Naive thymus-derived CD4-positive, alpha-beta T cell (primary cell): ENCODE measurements at regions not wholly inside any gene's neighbourhood (a gene's known extent, or its start where the extent isn't known, plus 50 kb on each side); places are given as distances from the start of the nearest gene placed in this dataset.
"Not testable (repeated sequence)": the region's sequence is repeated elsewhere in the genome, so short reads cannot be mapped to it uniquely, and the experiment has no call there.

ENCODE experiments used
- ATAC-seq: fragments of 150-1000 bp; cut with Tn5 transposase; 2 replicates; pipeline ENCODE4 v1.10.0; 2021; ENCODE audit warnings: mild to moderate bottlenecking, moderate library complexity
- CTCF ChIA-PET: fragments of 350-600 bp; sonication (Branson Sonifier 250); formaldehyde crosslinking; loops from one replicate; lab custom pipeline; 2021; ENCODE audit warnings: antibody characterized with exemption; lab: Charles Lee
- POLR2A ChIA-PET: fragments of 350-600 bp; sonication (Branson Sonifier 250); formaldehyde crosslinking; loops from one replicate; lab custom pipeline; 2021; ENCODE audit warnings: antibody characterized with exemption, inconsistent platforms; lab: Charles Lee
- DNase-seq, 9 donors: peaks; one replicate each; pipeline versions ENCODE4 v3.0.0 to v3.0.0-alpha.2; 2020 to 2022; ENCODE audit warnings: mixed read lengths in 1 of 9
- H3K27ac ChIP-seq: one replicate; pipeline ENCODE4 v1.7.0; 2013; ENCODE audit warnings: mild to moderate bottlenecking, low read depth, low read length, moderate library complexity
- H3K27me3 ChIP-seq, 2 donors: one replicate each; pipeline ENCODE4 v1.7.0; 2013; ENCODE audit warnings: low read length in 2 of 2, mild to moderate bottlenecking in 2 of 2, moderate library complexity in 2 of 2; ENCODE audit not compliant: control insufficient read depth in 2 of 2, insufficient read depth in 2 of 2
- H3K36me3 ChIP-seq, 3 experiments: 1 replicate in 2 of 3; 2 replicates in 1 of 3; pipeline ENCODE4 v1.7.0; 2013; ENCODE audit warnings: low read length in 3 of 3, mild to moderate bottlenecking in 3 of 3, moderate library complexity in 1 of 3; ENCODE audit not compliant: insufficient read depth in 3 of 3, control insufficient read depth in 2 of 3
- H3K4me1 ChIP-seq, 2 donors: one replicate each; pipeline ENCODE4 v1.7.0; 2013; ENCODE audit warnings: low read length in 2 of 2, mild to moderate bottlenecking in 2 of 2, moderate library complexity in 1 of 2; ENCODE audit not compliant: control insufficient read depth in 2 of 2, insufficient read depth in 2 of 2
- H3K4me3 ChIP-seq: 2 replicates; pipeline ENCODE4 v1.7.0; 2013; ENCODE audit warnings: mild to moderate bottlenecking, low read length
- H3K9me3 ChIP-seq, 3 experiments: 1 replicate in 2 of 3; 2 replicates in 1 of 3; pipeline ENCODE4 v1.7.0; 2013; ENCODE audit warnings: low read length in 3 of 3; ENCODE audit not compliant: control insufficient read depth in 2 of 3
- H3K27ac Mint-ChIP-seq, 9 donors: one replicate each; pipeline ENCODE4 v1.8.0; 2020 to 2022; ENCODE audit warnings: mixed read lengths in 9 of 9, mild to moderate bottlenecking in 8 of 9, moderate library complexity in 5 of 9, inconsistent platforms in 2 of 9
- H3K27me3 Mint-ChIP-seq, 5 donors: one replicate each; pipeline ENCODE4 v1.8.0; 2021 to 2022; ENCODE audit warnings: mixed read lengths in 5 of 5, mild to moderate bottlenecking in 1 of 5
- H3K36me3 Mint-ChIP-seq, 5 donors: one replicate each; pipeline ENCODE4 v1.8.0; 2020 to 2022; ENCODE audit warnings: mixed read lengths in 5 of 5, mild to moderate bottlenecking in 3 of 5, inconsistent platforms in 1 of 5
- H3K4me1 Mint-ChIP-seq, 7 donors: one replicate each; pipeline ENCODE4 v1.8.0; 2020 to 2022; ENCODE audit warnings: mixed read lengths in 7 of 7, mild to moderate bottlenecking in 3 of 7, inconsistent platforms in 1 of 7
- H3K4me3 Mint-ChIP-seq, 10 donors: one replicate each; pipeline ENCODE4 v1.8.0; 2020 to 2022; ENCODE audit warnings: mild to moderate bottlenecking in 10 of 10, mixed read lengths in 10 of 10, moderate library complexity in 6 of 10, inconsistent platforms in 2 of 10
- H3K9me3 Mint-ChIP-seq, 11 donors: one replicate each; pipeline ENCODE4 v1.8.0; 2020 to 2022; ENCODE audit warnings: mixed read lengths in 11 of 11, mild to moderate bottlenecking in 4 of 11, inconsistent platforms in 1 of 11, moderate library complexity in 1 of 11
- intact Hi-C, 2 donors: fragments of 100-400 bp; cut with micrococcal nuclease; formaldehyde crosslinking; loops; one replicate each; pipeline ENCODE4 v1.15.1; 2023

GRCh38 chr14:19109887-19110286 lies 142.7 kb downstream of the POTEM start:
- H3K4me1 ChIP-seq, ATAC-seq: not testable (repeated sequence)

GRCh38 chr14:19120383-19120782 lies 153.1 kb downstream of the POTEM start:
- intact Hi-C loops = not testable (repeated sequence)

More at GRCh38 chr14:19109887-19110286, 142.7 kb downstream of the POTEM start:
- H3K4me3 Mint-ChIP-seq, H3K4me1 Mint-ChIP-seq, H3K4me3 ChIP-seq, POLR2A ChIA-PET, DNase-seq, H3K27ac ChIP-seq, H3K36me3 Mint-ChIP-seq, H3K36me3 ChIP-seq, H3K27ac Mint-ChIP-seq, H3K27me3 Mint-ChIP-seq, H3K9me3 Mint-ChIP-seq, CTCF ChIA-PET, H3K27me3 ChIP-seq, H3K9me3 ChIP-seq, intact Hi-C loops: not testable (repeated sequence)

GRCh38 chr14:19126269-19127051 lies 159.2 kb downstream of the POTEM start:
- H3K4me3 Mint-ChIP-seq, H3K27ac Mint-ChIP-seq, H3K27ac ChIP-seq, H3K36me3 ChIP-seq, H3K27me3 ChIP-seq, CTCF ChIA-PET, POLR2A ChIA-PET, H3K4me1 ChIP-seq, H3K4me1 Mint-ChIP-seq, H3K36me3 Mint-ChIP-seq, ATAC-seq, DNase-seq, H3K9me3 ChIP-seq, H3K4me3 ChIP-seq, H3K9me3 Mint-ChIP-seq, intact Hi-C loops, H3K27me3 Mint-ChIP-seq: not testable (repeated sequence)

More at GRCh38 chr14:19120383-19120782, 153.1 kb downstream of the POTEM start:
- H3K36me3 ChIP-seq, DNase-seq, H3K4me1 Mint-ChIP-seq, H3K27ac Mint-ChIP-seq, CTCF ChIA-PET, ATAC-seq, H3K4me3 ChIP-seq, H3K27ac ChIP-seq, H3K27me3 Mint-ChIP-seq, H3K9me3 Mint-ChIP-seq, POLR2A ChIA-PET, H3K4me1 ChIP-seq, H3K36me3 Mint-ChIP-seq, H3K9me3 ChIP-seq, H3K27me3 ChIP-seq, H3K4me3 Mint-ChIP-seq: not testable (repeated sequence)

- H3K36me3 Mint-ChIP-seq, H3K27ac Mint-ChIP-seq, H3K4me3 Mint-ChIP-seq, H3K4me1 ChIP-seq, H3K27ac ChIP-seq, CTCF ChIA-PET, intact Hi-C loops, H3K9me3 ChIP-seq, DNase-seq, H3K4me1 Mint-ChIP-seq, H3K27me3 Mint-ChIP-seq, H3K4me3 ChIP-seq, H3K36me3 ChIP-seq, H3K9me3 Mint-ChIP-seq, H3K27me3 ChIP-seq, POLR2A ChIA-PET, ATAC-seq: not testable (repeated sequence)
These were observed 160.6 kb downstream of the POTEM start for GRCh38 chr14:19127664-19128435.

GRCh38 chr14:19131553-19131952 lies 164.3 kb downstream of the POTEM start:
- DNase-seq, H3K9me3 ChIP-seq, H3K27me3 ChIP-seq, CTCF ChIA-PET, H3K9me3 Mint-ChIP-seq, POLR2A ChIA-PET, H3K4me3 ChIP-seq, ATAC-seq, H3K4me3 Mint-ChIP-seq, H3K4me1 Mint-ChIP-seq, intact Hi-C loops, H3K36me3 Mint-ChIP-seq, H3K4me1 ChIP-seq, H3K27ac ChIP-seq, H3K27ac Mint-ChIP-seq, H3K27me3 Mint-ChIP-seq, H3K36me3 ChIP-seq: not testable (repeated sequence)

GRCh38 chr14:19132013-19132835 lies 165.0 kb downstream of the POTEM start:
- H3K4me1 ChIP-seq, H3K27ac ChIP-seq, H3K9me3 Mint-ChIP-seq, DNase-seq, H3K9me3 ChIP-seq, intact Hi-C loops, H3K4me3 Mint-ChIP-seq, H3K27me3 ChIP-seq, H3K27me3 Mint-ChIP-seq, ATAC-seq, CTCF ChIA-PET, H3K4me1 Mint-ChIP-seq, H3K36me3 ChIP-seq, H3K36me3 Mint-ChIP-seq, POLR2A ChIA-PET, H3K4me3 ChIP-seq, H3K27ac Mint-ChIP-seq: not testable (repeated sequence)
